ENCODE measurements at regions not wholly inside any gene's neighbourhood (a gene's known extent, or its start where the extent isn't known, plus 50 kb on each side); places are given as distances from the start of the nearest gene placed in this dataset.

GRCh38 chr6:165956874-165957273 is 210.8 kb downstream of the TBXT start:
- no peak for DNase-seq (ENCODE audit: low read depth, low spot score)

GRCh38 chr6:165952514-165952913 is 215.1 kb downstream of the TBXT start:
- DNase-seq (ENCODE audit: low read depth, low spot score): no peak

DNA sequence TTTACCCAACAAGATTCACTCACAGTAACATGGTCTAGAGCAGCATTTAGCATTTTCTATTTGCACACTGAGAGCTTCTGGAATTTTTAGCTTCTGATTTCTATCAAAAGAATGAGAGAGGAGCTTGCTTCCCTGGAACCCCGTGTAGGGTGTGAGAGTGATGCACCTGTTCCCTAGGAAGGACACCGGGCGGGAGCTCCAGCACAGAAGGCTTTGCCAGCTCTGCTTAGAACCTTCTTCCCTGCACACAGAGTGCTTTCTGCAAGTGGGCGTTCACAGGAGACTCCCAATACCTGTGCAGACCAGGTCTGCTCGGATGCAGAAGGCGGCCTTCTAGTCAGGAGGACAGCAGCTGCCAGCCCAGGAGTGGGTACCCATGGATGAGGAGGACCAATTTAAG is 217.3 kb downstream of the TBXT start:
- DNase-seq (ENCODE audit: low read depth, low spot score): no peak

GRCh38 chr6:165949324-165949723 is 218.3 kb downstream of the TBXT start:
- no peak for DNase-seq (ENCODE audit: low read depth, low spot score)

GRCh38 chr6:165944002-165944466 is 223.6 kb downstream of the TBXT start:
- DNase-seq (ENCODE audit: low read depth, low spot score): no peak

GRCh38 chr6:165941786-165942185 is 225.9 kb downstream of the TBXT start:
- DNase-seq (ENCODE audit: low read depth, low spot score): no peak

- DNase-seq (ENCODE audit: low read depth, low spot score): no peak
Observed at GRCh38 chr6:165941249-165941775, 226.3 kb downstream of the TBXT start.

- DNase-seq (ENCODE audit: low read depth, low spot score): no peak
Observed at GRCh38 chr6:165940366-165940765, 227.3 kb downstream of the TBXT start.

GRCh38 chr6:165939601-165940290 is 227.9 kb downstream of the TBXT start:
- DNase-seq (ENCODE audit: low read depth, low spot score): no peak

DNA sequence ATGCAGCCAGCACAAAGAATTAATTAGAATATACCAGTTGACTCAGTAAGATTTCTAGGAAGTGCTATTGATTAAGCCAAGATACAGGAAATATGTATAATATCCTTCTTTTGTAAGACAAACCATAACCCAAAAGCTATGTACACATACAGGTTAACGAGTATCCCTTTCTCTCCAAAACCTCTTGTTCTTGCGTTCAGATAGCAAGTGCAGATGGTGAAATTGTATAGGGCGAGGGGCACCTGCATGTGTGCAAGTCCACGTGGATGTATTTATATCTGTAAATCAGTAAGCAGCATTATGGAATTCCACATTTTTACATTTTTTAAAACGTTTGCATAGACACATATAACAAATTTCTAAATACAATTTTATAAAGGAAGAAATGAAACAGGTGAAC is 228.6 kb downstream of the TBXT start:
- no peak for DNase-seq (ENCODE audit: low read depth, low spot score)

DNA sequence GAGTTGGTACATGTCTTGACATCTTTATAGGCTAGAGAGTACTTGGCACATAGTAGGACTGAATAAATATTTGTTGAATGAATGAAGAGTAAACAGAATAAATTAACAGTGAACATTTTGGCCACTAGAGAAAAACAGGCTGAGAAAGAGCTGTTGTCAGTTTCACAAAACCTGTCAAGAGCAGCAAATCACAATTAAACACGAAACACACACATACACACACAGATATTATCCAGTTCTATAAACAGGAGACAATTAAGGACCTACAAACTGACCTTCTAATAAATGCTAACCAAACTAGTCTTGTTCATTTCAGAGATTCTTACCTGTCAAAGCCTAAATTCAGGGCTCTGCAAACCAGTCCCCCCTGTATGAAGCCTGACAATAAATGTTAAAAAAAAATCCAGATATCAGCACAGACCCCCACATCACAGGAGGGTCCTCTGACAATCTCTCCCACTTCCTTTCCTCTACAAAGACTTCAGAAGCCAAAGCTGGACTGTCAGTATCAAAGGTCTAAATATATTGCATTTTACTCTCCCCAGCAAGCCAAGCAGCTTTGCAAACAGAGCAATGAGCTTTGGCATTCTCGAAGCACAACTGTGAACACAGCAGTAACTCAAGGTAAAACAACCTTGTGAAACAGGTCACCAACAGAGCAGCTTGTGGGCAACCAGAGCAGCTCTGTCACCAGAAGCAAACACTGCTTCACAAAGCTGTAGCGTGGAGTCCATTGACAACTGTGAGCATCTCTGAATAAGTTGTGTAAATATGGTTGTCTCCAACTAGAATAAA is 229.9 kb downstream of the TBXT start:
- DNase-seq (ENCODE audit: low read depth, low spot score): no peak

GRCh38 chr6:165936660-165937059 is 231.0 kb downstream of the TBXT start:
- DNase-seq (ENCODE audit: low read depth, low spot score): no peak

DNA sequence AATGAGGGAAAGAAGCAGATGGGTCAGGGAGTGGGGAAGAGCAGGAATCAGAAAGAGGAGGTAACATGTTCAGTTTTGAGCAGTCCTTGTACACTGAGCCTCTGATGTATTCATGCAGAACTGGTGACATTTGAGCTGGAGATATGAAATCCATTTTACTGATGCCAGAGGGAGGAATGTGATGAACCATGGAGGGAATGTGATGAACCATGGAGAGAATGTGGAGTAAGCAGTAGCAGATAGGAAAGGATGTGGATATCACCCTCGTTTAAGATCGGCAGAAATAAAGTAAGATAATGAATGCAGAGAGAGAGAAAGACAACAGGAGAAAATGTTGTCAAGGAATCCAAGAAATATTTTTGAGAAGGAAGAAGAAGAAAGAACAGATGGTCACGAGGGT is 231.6 kb downstream of the TBXT start:
- DNase-seq (ENCODE audit: low read depth, low spot score): no peak

DNA sequence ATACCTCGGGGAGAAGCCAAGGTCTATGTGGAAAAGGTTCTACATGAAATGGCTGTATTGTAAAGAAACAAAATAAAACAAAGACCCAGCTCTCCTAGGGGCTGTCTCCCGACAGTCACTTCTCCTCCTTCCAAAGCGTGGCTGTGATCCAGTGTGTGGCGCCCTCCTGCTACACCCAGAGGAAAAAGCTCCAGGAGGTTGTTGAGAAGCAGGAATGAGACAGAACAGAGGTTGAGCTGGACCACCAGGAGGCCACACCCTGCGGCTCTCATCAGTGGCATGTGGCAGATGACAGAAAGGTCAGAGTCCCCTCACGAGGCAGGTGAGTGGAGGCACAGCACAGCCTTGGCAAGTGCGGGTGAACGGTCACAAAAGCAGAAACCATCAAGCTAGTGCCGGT is 236.0 kb downstream of the TBXT start:
- DNase-seq (ENCODE audit: low read depth, low spot score): no peak

GRCh38 chr6:165930668-165931214 is 236.9 kb downstream of the TBXT start:
- DNase-seq (ENCODE audit: low read depth, low spot score): no peak

- DNase-seq (ENCODE audit: low read depth, low spot score): no peak
Observed at GRCh38 chr6:165929607-165930006, 238.0 kb downstream of the TBXT start.

DNA sequence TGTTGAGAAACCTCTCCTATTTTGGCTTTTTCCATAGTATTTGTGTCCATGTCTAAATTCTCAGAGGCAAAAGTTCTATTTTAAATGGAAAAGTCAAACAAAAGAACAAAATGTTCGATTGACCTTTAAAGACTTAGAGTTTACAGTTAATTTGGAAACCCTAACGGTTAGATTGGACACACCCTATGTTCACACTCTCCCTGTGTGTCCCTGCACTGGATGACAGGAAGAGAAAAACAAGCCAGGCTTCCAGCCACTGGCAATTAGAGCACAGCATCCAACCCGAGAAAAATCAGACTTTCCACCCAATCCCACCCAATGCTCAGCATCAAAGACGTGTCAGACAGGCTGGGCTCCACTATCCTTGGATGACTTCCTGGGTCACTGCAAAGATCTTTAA is 241.3 kb downstream of the TBXT start:
- no peak for DNase-seq (ENCODE audit: low read depth, low spot score)

DNA sequence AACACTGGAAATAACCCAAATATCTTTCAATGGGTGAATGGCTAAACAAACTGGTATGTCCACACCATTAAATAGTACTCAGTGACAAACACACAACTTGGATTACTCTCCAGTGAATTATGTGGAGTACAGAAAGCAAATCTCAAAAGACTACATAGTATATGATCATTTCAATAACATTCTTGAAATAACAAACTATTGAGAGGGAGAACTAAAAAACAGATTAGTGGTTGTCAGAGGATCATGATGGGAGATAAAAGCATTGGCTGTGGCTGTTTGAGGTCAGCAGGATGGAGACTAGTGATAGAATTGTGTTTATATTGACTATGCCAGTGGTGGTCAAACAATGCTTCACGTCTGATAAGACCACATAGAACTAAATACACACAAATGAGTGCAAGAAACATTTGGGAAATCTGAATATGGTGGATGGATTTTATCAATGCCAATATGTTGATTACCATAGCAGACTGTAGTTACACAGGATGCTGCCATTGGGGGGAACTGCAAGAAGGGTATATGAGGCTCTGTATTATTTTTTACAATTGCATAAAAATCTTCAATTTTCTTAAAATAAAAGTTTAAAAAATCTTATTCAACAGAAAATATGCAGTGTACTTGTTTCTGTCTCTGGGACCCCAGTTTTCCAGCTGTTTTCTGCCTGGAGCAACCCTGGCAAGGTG is 242.0 kb downstream of the TBXT start:
- no peak for DNase-seq (ENCODE audit: low read depth, low spot score)

DNA sequence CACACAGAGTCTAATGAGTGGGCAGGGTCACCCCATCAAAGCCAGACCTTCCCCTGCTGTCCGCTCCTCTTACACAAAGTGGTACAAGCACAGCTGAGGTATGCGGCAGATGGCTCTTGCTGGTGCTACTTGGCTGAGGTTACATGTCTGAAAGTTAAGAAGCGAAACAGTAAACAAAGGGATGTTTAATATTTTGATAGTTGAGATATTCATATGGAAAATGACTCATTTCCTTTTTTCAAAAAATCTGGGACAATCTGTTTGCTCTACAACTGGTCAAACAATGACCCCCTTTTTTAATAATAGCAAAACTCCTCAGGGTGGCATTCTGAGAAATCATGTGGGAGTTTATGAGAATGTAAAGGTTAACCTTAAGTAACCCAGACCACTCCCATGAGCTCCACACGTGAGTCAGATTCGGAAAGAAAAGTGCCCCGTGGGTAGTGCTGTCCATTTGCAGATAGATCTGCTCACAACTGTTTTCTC is 245.3 kb downstream of the TBXT start:
- peak; percentile 73 for DNase-seq (ENCODE audit: low read depth, low spot score)

- DNase-seq (ENCODE audit: low read depth, low spot score): peak; percentile 15
Observed at GRCh38 chr6:165920896-165921671, 246.6 kb downstream of the TBXT start.

DNA sequence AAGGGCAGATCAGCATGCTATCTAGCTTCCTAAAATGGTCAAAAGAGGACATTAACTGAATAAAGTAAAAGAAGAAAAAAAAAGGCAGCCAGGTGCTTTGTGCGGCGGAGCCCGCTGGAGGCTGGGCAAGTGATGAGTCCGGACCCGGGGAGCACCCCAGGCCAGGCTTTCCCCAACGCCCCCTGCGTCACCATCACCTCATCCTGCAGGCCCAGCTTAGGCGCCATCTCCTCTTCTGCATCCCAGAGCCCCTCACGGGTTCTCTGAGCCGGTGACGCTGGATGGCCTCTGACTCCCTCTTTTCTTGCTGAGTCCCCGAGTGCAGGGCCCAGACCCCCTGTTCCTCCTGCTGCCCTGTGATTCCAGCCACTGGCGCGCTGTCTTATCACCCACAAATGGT is 250.1 kb downstream of the TBXT start:
- DNase-seq (ENCODE audit: low read depth, low spot score): no peak

Data from smooth muscle cell of the brain vasculature (primary cell).